GM19438 (cell line): ENCODE measurements at regions not wholly inside any gene's neighbourhood (a gene's known extent, or its start where the extent isn't known, plus 50 kb on each side); places are given as distances from the start of the nearest gene placed in this dataset.
"Not testable (repeated sequence)": the region's sequence is repeated elsewhere in the genome, so short reads cannot be mapped to it uniquely, and the experiment has no call there.

ENCODE experiments used
- ATAC-seq: cut with Tn5 transposase; IDR thresholded peaks from one replicate; pipeline ENCODE4 v1.9.1; 2021; ENCODE audit warnings: low read depth; ENCODE audit not compliant: unreplicated experiment

DNA sequence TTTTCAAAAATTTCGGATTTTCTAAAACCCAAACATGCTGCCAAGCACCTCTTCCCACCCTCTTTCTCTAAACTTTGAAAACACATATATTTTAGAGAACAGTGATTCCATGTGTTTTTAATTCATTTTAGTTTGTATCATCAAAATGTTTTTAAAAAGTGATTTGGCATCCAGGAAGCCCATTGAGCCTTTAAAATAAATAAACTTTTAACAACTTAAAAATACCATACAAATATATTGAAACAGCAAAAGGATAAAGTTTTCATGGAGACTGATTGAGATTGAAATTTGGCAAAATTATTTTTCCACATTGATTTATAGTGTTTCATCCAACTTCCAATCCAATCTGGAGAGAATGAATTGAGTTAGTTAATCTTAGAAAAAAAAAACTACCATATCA lies 374.7 kb downstream of the CD109 start:
- no peak for ATAC-seq

DNA sequence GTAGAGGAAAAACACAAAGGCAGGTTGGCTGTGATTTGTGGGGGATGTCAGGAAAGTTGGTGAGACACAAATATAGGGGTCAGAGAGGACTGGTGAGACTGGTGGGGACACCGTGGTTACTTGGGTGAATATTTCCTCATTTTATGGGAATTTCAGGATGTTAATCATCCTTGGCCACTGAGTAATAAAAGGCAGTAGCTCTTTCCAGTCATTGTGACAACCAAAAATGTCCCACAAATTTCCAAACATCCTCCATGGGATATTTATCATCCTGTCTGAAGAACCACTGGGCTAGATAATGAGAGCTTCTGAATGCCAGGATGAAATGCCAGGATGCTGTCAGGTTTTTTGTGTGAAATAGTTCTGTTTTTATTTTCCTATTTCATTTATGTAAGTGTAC lies 374.1 kb downstream of the CD109 start:
- no peak for ATAC-seq

GRCh38 chr6:74069089-74069581 lies 373.1 kb downstream of the CD109 start:
- ATAC-seq = no peak

GRCh38 chr6:74066168-74066871 lies 370.3 kb downstream of the CD109 start:
- no peak for ATAC-seq

- ATAC-seq = no peak
These were observed 369.7 kb downstream of the CD109 start for GRCh38 chr6:74065705-74066104.

DNA sequence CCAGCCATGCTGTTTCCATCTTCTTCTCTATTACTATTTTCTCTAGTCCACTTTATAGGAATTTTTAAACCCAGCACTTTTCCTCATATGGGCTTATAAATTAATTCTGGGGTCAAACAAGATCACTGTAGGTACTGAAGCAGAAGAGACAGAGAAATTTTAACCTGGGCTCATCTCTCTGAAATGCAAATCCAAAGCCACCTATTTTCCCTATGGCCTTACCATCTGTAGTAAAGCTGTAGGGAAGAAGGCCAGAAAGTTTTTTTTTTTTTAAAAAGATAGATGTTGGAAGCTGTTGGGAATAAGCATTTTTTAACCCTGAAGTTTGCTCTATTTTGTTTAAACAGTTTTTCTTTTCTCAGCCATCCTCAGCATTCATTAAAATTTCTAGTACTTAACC lies 367.4 kb downstream of the CD109 start:
- ATAC-seq = no peak

GRCh38 chr6:74061201-74061600 lies 365.2 kb downstream of the CD109 start:
- no peak for ATAC-seq

DNA sequence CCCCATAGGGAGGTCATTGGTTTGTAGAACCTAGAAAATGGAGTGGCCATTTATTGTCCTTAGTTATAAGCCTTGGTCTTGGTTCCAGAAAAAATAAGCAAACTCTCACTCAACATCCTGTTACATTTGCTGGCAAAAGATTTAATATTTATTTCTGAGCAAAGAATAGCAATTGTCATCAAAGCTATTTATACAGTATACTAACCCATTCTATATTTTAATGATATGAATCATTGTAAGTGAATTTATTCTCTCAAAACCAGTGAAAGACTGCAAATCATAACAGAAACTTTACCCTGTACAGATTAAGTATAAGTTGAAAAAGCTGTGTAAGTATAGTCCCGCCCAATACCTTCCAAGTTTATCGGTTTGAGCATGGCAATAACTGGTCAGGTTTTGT lies 364.4 kb downstream of the CD109 start:
- ATAC-seq = no peak

DNA sequence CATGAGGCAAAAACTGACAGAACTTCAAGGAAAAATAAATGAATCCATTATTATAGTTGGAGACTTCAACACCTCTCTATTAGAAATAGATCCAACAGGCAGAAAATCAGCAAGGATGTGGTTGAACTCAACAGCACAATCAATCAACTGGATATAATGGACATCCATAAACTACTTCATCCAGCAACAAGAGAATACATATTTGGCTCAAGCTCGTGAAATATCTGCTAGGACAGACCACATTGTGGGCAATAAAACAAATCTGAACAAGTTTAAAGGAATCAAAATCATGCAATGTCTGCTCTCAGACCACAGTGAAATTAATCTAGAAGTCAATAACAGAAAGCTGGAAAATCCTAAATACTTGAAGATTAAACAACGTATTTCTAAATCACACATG lies 362.6 kb downstream of the CD109 start:
- ATAC-seq = no peak

GRCh38 chr6:74057326-74057725 lies 361.3 kb downstream of the CD109 start:
- ATAC-seq = no peak

DNA sequence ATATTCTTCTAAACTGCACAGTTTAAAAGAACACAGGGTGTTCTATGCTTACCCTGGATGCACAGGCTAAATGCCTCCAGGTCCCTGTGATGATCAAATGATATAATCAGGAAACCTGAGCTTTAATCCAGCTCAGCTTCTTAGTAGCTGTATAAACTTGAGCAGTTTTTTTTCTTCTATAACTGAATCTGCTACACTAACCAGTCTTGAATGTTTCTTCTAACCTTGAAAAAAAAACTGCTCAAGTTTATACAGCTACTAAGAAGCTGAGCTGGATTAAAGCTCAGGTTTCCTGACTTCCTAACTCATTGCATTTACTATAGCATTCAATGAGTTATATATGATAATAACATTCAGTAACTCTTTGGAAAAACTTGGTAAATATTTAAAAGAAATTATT lies 358.2 kb downstream of the CD109 start:
- ATAC-seq = no peak

DNA sequence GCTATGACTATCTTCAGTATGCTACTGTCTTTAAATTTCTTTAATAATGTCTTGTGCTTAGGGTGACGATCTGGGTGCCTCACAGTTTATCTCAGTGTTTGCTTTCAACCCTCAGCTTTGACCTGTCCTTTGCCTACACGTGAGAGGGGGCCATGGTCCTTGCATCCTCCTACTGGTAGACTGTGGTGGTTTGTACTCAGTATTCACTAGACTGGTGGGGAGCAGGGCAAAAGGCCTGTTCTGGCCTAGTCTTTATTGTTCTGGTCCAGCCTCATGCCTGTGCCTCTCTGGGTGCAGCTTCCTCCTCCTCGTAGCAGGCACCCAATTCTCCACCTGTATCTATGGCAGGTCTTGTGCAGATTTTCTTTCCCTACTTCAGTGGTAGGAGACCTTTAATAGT lies 354.9 kb downstream of the CD109 start:
- no peak for ATAC-seq

GRCh38 chr6:74048387-74048786 lies 352.4 kb downstream of the CD109 start:
- no peak for ATAC-seq

DNA sequence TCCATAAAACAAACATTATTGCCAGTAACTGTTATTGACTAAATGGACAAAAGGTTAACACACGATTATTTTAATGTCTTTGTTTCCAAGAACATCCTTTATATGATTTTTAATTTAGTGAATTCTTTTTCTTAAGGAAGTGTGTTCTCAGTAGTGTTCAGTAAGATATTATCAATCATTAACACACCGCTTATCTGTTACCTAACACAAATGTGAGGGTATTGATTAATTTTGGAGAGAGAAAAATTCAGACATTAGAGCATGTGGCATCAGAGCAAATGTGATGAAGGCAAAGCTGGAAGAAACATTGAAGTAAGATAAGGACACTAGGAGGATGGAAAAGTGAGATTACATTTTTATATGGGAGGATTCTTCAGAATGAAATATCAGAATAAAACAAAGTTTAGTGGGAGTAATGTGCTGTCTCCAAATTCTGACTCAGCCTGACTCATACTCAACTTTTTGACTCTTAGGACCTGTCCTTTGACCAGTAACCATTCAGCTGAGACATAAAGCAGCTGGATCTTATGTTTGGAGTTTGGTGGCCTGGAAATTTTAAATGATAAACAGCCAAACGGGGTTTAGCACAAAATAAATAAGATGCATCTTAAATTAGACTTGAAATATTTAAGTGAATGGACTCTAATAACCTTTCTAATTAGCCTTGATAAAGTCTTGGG lies 348.6 kb downstream of the CD109 start:
- no peak for ATAC-seq

GRCh38 chr6:74041420-74041819 lies 345.4 kb downstream of the CD109 start:
- no peak for ATAC-seq

DNA sequence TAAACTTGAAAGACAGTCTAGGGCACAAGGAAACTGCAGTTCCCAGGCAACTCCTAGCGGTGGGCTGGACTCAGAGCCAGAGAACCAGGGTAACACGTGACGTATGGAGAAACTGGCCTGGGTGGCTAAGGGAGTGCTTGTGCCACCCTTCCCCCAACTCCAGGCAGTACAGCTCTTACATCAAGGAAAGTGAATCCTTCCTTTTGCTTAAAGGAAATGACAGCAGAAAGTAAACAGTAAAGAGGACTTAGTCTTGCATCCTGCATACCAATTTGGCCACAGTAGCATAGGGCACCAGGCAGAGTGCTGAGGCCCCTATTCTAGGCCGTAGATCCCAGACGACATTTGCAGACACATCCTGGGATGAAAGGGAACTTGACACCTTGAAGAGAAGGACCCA lies 322.8 kb downstream of the CD109 start:
- no peak for ATAC-seq

- ATAC-seq = no peak
These were observed 319.4 kb downstream of the CD109 start for GRCh38 chr6:74015427-74015826.

GRCh38 chr6:74000666-74001490 lies 304.9 kb downstream of the CD109 start:
- no peak for ATAC-seq

- not testable (repeated sequence) for ATAC-seq
These were observed 294.7 kb downstream of the CD109 start for GRCh38 chr6:73990609-73991238.

- no peak for ATAC-seq
These were observed 293.4 kb downstream of the CD109 start for GRCh38 chr6:73989428-73989827.

DNA sequence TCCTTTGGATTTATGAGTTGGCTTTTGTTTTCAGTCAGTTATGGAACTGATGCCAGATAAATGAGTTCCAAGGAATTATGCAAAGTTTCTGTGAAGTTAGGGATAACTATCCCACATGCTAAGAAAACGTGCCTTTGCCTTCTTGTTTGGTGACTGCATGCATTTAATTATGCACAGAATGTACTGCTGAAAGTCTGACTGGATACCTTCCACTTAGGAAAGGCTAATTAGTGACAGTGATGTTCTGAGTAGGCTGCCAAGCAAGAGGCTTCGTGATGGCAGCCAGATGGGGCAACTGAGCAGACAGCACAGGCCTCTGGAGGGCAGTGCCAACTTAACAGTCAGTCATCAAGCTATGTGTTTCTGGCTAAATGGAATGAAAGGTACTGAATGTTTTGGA lies 289.9 kb downstream of the CD109 start:
- no peak for ATAC-seq
